Suppressor macrophage treated with lipopolysaccharide for 1 hour (primary cell): ENCODE measurements at regions not wholly inside any gene's neighbourhood (a gene's known extent, or its start where the extent isn't known, plus 50 kb on each side); places are given as distances from the start of the nearest gene placed in this dataset.

ENCODE experiments used
- DNase-seq, 3 donors: peaks; one replicate each; pipeline ENCODE4 v3.0.0-alpha.2; 2020 to 2022

GRCh38 chr5:56617998-56618397 lies 197.4 kb upstream of the MAP3K1 start:
- DNase-seq = no peak

DNA sequence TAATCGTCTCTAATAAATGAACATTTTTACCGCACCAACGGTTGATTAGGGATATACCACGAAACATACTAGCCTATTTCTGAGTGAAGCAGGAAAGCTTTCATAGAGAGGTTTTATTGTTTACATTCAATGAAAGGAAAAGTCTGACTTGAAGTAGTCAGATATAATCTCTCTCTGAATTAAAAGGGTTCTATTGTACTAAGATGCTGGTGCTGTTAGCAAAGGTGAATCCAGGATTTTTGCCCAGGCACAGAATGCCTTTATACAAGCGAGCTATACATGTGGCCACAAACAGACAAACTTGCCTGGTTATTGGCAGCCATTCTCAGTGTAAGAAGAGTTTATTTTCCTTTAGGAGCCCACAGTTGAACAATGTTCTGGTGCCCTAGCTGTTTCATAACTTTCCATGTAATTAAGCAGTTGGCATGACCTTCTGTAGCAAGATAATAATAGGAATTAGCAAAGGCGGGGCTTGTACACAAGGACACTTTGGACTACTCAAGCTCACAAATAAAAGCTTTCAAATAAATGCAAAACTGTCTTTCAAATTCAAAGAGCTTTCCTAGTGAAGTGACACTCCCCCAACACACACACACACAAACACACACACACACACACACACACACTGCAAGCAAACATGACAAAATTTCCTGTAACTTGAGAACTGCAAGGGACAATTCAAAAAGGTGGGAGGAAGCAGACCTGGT lies 198.7 kb upstream of the MAP3K1 start:
- no peak for DNase-seq

DNA sequence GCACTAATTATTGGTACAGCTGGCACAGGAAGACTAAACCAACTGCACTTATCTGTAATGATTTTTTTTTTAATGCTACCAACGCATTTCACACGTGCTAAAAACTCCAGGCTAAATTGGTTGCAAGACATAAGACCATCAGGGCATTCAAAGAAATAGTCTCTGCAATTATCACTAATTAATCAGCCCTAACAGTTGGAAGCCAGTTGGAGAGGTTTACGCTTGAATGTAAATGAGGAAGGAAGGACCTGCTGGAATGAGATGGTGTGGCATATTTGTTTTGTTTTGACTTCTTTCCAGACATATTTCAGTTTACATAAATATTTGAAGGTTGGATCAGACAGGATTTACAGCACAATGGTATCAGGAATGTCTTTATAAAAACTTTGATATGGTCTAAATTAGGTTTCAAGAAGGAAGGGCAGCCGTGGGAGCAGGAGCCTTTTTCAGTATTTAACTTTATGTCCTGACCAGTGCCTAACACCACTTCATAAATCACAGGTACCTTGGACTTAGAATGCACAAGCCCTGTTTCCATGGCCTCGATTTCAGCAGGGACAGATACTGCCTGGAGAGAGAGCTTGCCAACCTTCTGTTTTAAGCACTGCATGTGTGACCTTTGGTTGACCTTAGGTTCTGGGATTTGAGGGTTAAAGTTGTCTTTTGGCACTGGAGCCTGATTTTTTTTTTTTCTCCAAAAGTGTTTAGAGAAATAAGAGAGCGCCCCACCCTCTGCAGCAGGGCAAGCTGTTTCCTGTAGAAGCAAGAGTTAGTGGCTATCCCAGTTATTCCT lies 199.8 kb upstream of the MAP3K1 start:
- DNase-seq = no peak

DNA sequence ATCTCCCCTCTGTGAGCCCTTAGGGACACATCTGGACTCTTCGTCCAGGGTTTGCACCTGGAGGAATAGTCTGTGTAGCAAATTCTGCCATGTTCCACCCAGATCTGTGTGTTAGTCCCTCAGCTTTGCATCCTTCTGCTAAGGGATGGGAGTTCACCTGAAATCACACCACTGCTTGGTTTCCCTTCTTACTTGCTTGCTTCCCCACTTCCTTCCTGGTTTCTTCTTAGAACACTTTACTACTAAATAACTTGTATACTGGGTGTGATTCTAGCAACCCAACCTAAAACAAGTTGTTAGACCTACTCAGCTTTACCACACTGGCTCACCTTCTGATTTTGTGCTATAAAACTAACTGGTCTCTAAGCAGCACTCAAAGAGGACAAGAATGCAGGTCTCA lies 202.6 kb upstream of the MAP3K1 start:
- DNase-seq = no peak

GRCh38 chr5:56612353-56612752 lies 203.0 kb upstream of the MAP3K1 start:
- DNase-seq = no peak

GRCh38 chr5:56610093-56610698 lies 205.2 kb upstream of the MAP3K1 start:
- no peak for DNase-seq

DNA sequence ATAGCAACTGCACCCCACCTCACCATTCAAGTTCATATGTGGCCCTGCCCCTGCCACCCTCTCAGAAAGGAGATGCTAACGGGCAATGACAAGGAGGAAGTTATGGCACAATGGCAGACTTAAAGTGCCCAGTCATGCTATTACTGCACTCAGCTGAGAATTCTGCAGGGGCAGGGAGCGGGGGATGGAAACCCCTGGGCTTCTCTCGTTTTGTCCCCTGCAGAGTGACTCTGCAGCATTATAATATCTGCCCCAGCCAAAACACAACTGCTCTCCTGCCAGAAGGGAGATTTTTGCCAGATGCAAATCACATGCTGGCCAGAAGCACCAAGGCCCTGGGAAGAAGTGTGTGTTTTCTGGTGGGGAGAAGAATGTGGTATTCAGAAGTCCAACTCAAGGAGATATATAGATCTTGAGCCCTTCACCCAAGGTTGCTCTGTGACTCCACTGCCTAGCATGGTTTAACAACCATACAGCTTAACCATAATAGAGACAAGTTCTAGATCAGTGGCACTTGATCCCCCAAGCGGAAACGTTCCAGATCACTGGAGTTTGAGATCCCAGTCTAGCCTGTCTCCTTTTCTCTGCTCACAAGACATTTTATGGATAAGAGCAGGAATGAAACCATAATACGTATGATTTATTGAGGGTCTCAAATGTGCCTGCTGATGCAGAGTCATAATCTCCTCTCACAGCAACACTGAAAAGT lies 207.0 kb upstream of the MAP3K1 start:
- peak; percentile 59 to 85 (median 72) for DNase-seq

GRCh38 chr5:56607551-56607950 lies 207.8 kb upstream of the MAP3K1 start:
- DNase-seq = no peak

GRCh38 chr5:56607074-56607473 lies 208.3 kb upstream of the MAP3K1 start:
- no peak for DNase-seq

DNA sequence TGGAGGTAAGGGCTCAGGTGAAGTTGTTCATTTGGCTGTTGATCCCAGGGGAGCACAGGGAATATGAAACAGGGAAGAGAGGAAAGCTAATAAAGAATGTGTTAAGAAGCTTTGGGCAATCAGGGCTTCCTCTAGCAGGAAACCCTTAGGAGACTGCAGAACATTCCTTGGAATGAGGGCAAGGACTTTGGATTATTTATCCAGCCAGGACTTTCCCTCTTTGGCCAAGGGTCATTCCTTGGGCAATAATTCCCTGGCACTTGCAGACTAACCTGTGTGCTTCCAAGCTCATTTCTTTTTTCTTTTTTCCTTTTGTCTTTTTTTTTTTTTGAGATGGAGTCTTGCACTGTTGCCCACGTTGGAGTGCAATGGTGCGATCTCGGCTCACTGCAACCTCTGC lies 209.2 kb upstream of the MAP3K1 start:
- DNase-seq = no peak

GRCh38 chr5:56605231-56605630 lies 210.1 kb upstream of the MAP3K1 start:
- no peak for DNase-seq

DNA sequence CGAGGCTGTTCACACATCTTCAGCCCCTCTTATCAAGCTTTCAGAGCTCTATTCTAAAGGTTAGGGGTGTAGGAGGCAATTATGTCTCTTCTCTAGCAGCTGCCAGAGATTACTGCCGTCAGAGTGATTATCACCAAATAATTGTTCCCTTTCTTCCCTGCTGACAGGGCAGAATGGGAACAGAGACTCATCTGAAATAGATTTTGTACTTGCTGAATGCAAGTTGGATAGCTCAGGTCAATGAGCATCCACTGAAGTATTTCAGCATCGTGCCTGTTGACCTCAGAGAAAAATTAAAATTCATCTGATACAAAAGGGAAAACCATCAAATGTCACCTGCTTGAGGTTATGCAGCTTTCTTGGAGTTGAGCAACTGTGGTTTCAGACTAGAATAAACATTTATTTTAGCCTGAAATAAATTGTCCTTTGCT lies 213.7 kb upstream of the MAP3K1 start:
- no peak for DNase-seq

DNA sequence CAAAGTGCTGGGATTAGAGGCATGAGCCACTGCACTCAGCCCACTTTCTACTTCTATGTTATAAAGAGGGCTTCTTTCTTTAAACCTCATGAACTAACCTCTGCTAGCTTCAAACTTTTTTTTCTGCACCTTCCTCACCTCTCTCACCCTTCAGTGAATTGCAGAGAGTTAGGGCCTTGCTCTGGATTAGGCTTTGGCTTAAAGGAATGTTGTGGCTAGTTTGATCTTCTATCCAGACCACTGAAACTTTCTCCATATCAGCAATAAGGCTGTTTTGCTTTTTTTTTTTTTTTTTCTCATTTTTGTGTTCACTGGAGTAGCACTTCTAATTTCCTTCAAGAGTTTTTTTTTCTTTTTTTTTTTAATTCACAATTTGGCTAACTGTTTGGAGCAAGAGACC lies 216.4 kb upstream of the MAP3K1 start:
- DNase-seq = no peak

GRCh38 chr5:56596155-56596554 lies 219.2 kb upstream of the MAP3K1 start:
- DNase-seq = no peak

GRCh38 chr5:56595566-56595965 lies 219.8 kb upstream of the MAP3K1 start:
- DNase-seq = no peak

GRCh38 chr5:56594792-56595191 lies 220.6 kb upstream of the MAP3K1 start:
- DNase-seq = no peak

- no peak for DNase-seq
Measured at GRCh38 chr5:56591081-56591480, 224.3 kb upstream of the MAP3K1 start.

DNA sequence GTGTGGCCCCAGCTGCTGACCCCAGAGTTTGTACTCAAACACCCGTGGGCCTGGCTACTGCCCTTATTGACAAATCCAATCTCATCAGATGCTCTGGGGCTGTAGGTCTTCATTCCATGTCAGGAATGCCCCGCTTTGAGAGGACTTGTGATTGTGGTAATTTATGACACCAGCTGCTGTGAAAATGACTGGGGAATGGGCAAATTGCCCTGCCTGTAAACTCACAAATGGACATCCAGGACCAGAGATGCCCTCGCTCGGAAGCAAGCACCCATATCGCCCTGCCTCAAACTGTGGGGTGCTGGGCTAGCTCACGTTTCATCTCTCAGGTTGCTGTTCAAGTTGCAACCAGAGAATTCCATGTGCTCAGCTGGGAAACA lies 225.9 kb upstream of the MAP3K1 start:
- no peak for DNase-seq

DNA sequence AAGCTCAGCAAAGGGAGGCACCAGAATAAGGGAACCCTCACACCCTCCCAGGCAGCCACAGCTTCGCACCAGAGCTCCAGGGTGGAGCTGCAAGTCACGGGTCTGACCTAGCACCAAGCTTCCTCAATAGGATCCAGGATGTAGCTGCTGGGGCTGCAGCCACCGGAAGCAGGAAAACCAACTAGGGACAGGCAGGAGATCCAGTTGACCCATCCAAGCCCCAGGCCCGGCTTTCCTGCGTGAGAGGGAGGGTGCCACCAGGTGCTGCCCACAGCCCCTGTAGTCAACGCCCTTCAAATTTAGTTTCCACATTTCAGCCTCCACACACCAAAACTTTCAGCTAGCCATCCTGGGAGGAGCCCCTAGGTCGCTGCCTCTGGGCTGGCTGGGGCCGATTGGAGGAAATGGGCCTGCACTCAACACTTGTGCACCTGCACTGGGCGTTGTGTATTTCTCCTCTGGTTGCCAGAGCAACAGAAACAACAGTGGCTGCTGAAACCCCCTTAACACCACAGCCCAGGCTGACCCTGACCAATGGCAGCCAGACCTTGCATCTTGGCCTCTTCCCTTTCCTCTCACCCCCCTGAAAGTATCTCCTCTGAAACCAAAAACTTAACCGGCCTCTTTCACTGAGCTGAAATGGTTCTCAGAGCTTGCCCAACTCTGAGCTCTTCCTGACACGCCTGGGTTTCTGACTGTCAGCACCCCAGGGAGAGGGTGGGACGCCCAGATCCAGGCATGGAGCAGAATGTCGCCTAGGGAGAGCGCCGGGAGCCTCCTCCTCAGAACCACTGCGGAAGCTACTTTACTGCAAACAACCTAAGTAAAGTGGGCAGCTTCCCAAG lies 226.5 kb upstream of the MAP3K1 start:
- peak in 2 of 3 donors; percentile 23 to 27 for DNase-seq

DNA sequence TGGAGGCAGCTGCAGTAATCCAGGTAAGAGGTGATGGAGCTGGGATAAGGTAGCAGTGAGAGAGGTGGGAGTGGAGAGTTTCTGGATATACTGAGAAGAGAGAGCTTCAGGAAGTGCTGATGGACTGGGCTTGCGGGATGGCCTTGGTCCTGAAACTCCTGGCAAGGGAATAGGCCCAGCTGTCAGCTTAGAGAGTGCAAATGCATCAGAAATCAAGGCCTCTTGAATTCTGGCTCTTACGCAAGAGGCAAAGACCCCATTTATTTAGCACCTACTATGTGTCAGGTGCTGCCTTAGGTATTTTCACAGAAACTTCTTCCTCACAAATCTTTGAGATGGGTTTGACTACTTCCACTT lies 227.2 kb upstream of the MAP3K1 start:
- DNase-seq = no peak

DNA sequence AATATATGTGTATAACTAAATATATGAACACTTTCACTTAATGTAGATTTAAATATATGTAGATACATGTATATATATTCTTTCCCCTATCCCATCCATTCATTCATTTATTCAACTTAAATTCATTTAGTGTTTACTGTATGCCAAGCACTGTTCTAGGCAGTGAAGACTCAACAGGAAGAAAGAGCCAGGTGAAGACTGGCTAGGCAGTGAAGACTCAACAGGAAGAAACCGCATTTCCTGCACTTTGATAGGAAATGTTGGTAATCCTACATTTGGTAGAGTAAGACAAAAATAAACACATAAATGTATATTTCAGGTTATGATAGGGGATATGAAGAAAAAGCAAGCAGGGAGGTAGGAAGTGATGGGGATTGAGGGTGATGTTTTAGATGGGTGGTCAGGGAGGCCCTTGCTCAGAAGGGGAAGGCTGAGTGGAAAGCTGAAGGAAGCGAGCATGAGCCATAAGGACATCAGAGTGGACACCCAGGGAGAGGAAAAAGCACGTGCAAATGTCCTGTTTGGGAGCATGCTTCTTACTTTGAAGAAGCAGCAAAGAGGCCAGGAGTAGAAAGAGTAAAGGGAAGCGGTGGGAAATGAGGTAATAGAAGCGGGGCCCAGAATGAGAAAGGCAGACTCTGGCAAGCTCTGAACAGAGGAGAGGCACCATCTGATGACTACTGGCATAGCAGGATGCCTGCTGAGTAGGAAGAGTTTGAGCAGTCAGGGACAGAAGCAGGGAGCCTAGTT lies 227.8 kb upstream of the MAP3K1 start:
- DNase-seq = no peak
